ENCODE measurements at regions not wholly inside any gene's neighbourhood (a gene's known extent, or its start where the extent isn't known, plus 50 kb on each side); places are given as distances from the start of the nearest gene placed in this dataset.

DNA sequence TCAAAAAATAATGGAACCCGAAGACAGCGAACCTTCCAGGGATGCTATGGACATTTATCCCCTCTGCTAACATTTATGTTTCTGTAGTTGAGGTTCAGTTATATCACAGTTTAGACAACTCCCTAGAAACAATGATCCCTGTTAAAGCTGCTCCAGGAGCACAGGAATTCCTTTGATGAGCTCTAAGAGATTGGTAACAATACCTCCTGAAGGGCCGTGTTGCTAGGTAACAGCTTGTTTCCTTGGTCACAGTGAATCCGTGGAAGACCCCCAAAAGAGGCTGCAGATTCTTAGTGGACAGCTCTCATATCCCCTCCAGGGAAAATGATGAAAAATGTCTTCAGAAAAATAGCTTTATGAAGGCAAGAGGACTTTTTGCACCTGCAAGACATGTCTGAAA, 160.2 kb downstream of the SERPINI1 start:
- no peak overlapping the region for H3K27ac ChIP-seq

DNA sequence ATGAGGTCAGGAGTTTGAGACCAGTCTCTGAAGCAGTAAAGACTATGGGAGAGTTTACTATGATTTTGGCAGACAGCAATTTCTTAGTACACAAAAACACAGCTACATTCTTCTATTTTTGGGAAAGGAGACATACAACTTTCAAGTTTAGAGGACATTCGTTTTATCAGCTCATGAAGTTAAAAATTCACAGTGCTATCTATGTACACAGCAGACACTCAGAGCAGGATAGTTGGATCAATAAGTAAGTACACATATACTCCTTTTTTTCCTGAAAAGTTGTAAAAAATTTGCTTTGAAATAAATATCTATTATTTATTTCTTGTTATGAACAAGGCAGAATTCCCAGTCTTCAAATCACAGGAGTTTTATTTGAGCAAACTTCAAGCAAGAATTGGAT, 159.7 kb downstream of the SERPINI1 start:
- no peak for TF ChIP-seq ZFX (IDR thresholded peaks at IDR 0.05; ENCODE audit: borderline replicate concordance)
- TF ChIP-seq, protein P1, sequence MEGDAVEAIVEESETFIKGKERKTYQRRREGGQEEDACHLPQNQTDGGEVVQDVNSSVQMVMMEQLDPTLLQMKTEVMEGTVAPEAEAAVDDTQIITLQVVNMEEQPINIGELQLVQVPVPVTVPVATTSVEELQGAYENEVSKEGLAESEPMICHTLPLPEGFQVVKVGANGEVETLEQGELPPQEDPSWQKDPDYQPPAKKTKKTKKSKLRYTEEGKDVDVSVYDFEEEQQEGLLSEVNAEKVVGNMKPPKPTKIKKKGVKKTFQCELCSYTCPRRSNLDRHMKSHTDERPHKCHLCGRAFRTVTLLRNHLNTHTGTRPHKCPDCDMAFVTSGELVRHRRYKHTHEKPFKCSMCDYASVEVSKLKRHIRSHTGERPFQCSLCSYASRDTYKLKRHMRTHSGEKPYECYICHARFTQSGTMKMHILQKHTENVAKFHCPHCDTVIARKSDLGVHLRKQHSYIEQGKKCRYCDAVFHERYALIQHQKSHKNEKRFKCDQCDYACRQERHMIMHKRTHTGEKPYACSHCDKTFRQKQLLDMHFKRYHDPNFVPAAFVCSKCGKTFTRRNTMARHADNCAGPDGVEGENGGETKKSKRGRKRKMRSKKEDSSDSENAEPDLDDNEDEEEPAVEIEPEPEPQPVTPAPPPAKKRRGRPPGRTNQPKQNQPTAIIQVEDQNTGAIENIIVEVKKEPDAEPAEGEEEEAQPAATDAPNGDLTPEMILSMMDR (IDR thresholded peaks at IDR 0.05): no peak
- H3K27ac ChIP-seq: no peak overlapping the region

More for the DNA sequence above, 160.2 kb downstream of the SERPINI1 start:
- no peak for TF ChIP-seq ZFX (IDR thresholded peaks at IDR 0.05; ENCODE audit: borderline replicate concordance)
- TF ChIP-seq, protein P1 (IDR thresholded peaks at IDR 0.05): no peak

DNA sequence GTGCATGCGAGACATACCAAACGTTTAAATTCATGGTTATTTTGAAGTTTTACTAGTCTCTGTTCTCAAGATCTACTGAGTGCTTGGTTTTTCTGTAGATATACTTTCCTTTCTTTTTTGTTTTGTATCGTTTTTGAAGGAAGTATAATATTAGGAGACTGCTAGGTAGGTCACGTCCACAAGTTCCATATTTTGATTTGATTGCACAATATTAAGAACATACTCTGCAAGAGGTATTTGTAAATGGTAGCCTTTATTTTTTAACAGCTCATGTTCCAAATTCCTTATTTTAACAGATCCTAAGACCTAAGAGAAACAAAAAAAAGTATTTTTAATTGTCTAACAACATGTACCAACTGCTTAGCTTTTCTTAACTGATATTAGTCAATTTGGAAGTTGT, 156.7 kb downstream of the SERPINI1 start:
- no peak for TF ChIP-seq ZFX (IDR thresholded peaks at IDR 0.05; ENCODE audit: borderline replicate concordance)
- TF ChIP-seq, protein P1 (IDR thresholded peaks at IDR 0.05): no peak
- no peak overlapping the region for H3K27ac ChIP-seq

DNA sequence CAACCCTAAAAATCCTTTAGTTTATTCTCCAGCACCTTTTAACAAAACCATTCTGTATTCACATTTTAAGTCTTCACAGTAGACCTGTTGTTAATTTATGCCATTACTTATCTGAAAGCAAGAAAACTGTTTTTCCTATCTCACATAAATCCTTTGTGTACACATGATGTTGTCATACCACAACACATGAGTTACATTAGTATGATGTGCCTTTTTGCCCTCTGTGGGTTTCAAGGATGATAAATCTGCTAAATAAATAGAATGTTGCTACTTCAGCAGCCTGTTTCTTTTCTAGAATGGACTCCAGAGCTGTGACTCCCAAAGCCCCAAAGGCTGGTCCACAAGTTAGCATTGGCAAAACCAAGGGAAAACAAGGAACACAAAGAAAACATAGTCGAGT, 151.6 kb downstream of the SERPINI1 start:
- TF ChIP-seq ZFX (IDR thresholded peaks at IDR 0.05; ENCODE audit: borderline replicate concordance): no peak
- TF ChIP-seq, protein P1 (IDR thresholded peaks at IDR 0.05): no peak
- no peak overlapping the region for H3K27ac ChIP-seq

DNA sequence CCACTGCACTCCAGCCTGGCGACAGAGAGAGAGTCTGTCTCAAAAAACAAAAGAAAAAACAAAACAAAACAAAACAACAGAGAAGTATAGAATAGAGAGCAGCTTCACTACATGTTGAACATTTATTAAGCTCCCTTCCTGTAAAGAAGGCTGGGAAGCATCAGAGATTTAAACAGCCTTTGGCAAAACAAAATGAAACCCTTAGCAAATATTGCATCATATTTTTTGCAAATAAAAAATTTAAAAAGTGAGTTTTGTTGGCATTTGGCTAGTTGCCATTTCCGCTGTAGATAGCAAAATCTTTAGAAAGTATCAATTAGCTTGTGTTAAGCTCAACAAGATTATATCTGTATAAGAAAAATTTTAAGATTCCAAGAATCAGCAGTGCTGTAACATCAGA, 151.2 kb downstream of the SERPINI1 start:
- no peak overlapping the region for H3K27ac ChIP-seq

DNA sequence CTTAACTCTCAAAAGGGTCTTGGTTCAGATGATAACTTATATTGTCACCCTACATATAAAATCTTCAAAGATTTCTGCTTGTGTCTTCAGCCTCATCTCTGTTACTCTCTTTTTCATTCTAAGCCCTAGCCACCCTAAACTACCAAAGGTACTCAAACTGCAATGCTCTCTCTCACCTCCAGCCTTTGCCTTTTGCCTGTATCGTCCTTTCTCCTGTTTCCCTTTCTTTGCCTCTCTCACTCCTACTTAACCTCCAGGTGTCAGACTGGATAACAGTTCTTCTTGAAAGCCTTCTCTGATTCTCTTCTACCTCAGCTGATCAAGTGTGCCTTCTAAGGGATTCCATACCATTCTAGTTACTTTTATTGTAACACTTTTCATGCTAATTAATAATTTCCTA, 149.8 kb downstream of the SERPINI1 start:
- H3K27ac ChIP-seq: no peak overlapping the region
- TF ChIP-seq, protein P1 (IDR thresholded peaks at IDR 0.05): no peak
- no peak for TF ChIP-seq ZFX (IDR thresholded peaks at IDR 0.05; ENCODE audit: borderline replicate concordance)

More for the DNA sequence above, 151.2 kb downstream of the SERPINI1 start:
- TF ChIP-seq, protein P1 (IDR thresholded peaks at IDR 0.05): no peak
- no peak for TF ChIP-seq ZFX (IDR thresholded peaks at IDR 0.05; ENCODE audit: borderline replicate concordance)

DNA sequence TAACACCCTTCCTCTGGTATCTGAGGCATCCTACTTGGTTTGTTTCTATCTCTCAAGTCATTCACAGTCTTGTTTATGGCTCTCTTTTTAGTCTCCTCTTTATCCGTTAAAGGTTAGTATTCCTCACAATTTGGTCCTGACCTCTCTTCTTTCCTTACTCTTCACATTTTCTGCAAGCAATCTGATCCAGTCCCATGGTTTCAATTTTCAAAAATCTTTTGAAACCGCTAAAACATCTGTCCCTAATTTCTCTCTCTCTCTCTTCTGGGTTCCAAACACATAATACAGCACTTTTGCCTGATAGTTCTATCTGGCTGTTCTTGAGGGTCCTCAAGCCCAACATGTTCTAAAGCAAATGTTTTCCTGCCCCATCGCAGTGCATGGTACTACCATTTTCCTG, 149.0 kb downstream of the SERPINI1 start:
- TF ChIP-seq ZFX (IDR thresholded peaks at IDR 0.05; ENCODE audit: borderline replicate concordance): no peak
- TF ChIP-seq, protein P1 (IDR thresholded peaks at IDR 0.05): no peak
- no peak overlapping the region for H3K27ac ChIP-seq
